HepG2 (cell line): ENCODE measurements at regions not wholly inside any gene's neighbourhood (a gene's known extent, or its start where the extent isn't known, plus 50 kb on each side); places are given as distances from the start of the nearest gene placed in this dataset.

Source experiments
- ATAC-seq: fragments of 200-7000 bp; cut with Tn5 transposase; 3 replicates; pipeline ENCODE4 v1.9.1; 2020; ENCODE audit warnings: mild to moderate bottlenecking, moderate library complexity
- BruUV-seq: library from RNA; stranded (reverse); fragments of 400-500 nt; replicated peaks from 2 replicates; lab custom pipeline; 2021; lab: Mats Ljungman, UMichigan
- CTCF ChIA-PET: fragments of 300-600 bp; formaldehyde crosslinking; extraction: SDS; loops from one replicate; lab custom pipeline; 2021; ENCODE audit warnings: low total read pairs, inconsistent platforms, low intra/inter-chr PET ratio; lab: Yijun Ruan, JAX
- POLR2A ChIA-PET: fragments of 350-600 bp; sonication (Branson Sonifier 250); formaldehyde crosslinking; loops from one replicate; lab custom pipeline; 2020; ENCODE audit warnings: antibody characterized with exemption, inconsistent platforms; lab: Yijun Ruan, JAX
- DNase-seq: peaks from one replicate; pipeline ENCODE4 v3.0.0-alpha.2; 2015; ENCODE audit warnings: low spot score
- FAIRE-seq: peaks from 3 replicates; lab custom pipeline; 2011; peaks lifted over from hg19 to GRCh38; lab: Jason Lieb, UNC
- H2AFZ ChIP-seq: one replicate; pipeline ENCODE4 v1.6.1; 2011; ENCODE audit warnings: low read length, inconsistent platforms
- H3K27ac ChIP-seq: fragments of 300-600 bp; 3 replicates; pipeline ENCODE4 v1.8.0; 2011; ENCODE audit warnings: mixed run types, mild to moderate bottlenecking, mixed read lengths, low read length, inconsistent platforms; ENCODE audit not compliant: insufficient read depth; ENCODE audit errors: extremely low read length
- H3K27me3 ChIP-seq, 2 experiments: fragments of 200-600 bp in 1 of 2; 2 replicates in 1 of 2; 3 replicates in 1 of 2; pipeline versions ENCODE4 v1.6.0 to v1.8.0; 2011; ENCODE audit warnings: low read length in 2 of 2, mild to moderate bottlenecking in 2 of 2, moderate library complexity in 2 of 2, inconsistent platforms in 1 of 2; ENCODE audit not compliant: insufficient read depth in 2 of 2, control insufficient read depth in 1 of 2
- H3K36me3 ChIP-seq, 2 experiments: fragments of 200-600 bp in 1 of 2; replicated peaks in 1 of 2; 2 replicates in 1 of 2; 3 replicates in 1 of 2; pipeline versions ENCODE4 v1.5.1 to v1.8.0; 2011; ENCODE audit warnings: low read length in 2 of 2, inconsistent platforms in 1 of 2; ENCODE audit not compliant: insufficient read depth in 2 of 2, control insufficient read depth in 1 of 2
- H3K4me1 ChIP-seq: 2 replicates; pipeline ENCODE4 v1.5.1; 2012; ENCODE audit warnings: low read length, inconsistent platforms; ENCODE audit not compliant: insufficient read depth
- H3K4me2 ChIP-seq: 2 replicates; pipeline ENCODE4 v1.6.0; 2011; ENCODE audit warnings: low read depth, low read length, inconsistent platforms
- H3K4me3 ChIP-seq, 3 experiments: fragments of 200-600 bp in 1 of 3; sonication (generic), shearing (Covaris generic) in 1 of 3; replicated peaks in 1 of 3; 2 replicates each; pipeline ENCODE4 v1.5.1; 2011 to 2016; ENCODE audit warnings: low read length in 3 of 3, inconsistent platforms in 2 of 3, low read depth in 2 of 3, mild to moderate bottlenecking in 2 of 3, control low read depth in 1 of 3, mixed read lengths in 1 of 3; ENCODE audit not compliant: insufficient read depth in 1 of 3
- H3K79me2 ChIP-seq: one replicate; pipeline ENCODE4 v1.6.1; 2011; ENCODE audit warnings: low read length, inconsistent platforms; ENCODE audit not compliant: insufficient read depth
- H3K9ac ChIP-seq: 2 replicates; pipeline ENCODE4 v1.6.0; 2011; ENCODE audit warnings: mild to moderate bottlenecking, low read depth, low read length, inconsistent platforms; ENCODE audit not compliant: insufficient read depth
- H3K9me3 ChIP-seq: 2 replicates; pipeline ENCODE4 v1.5.1; 2012; ENCODE audit warnings: mild to moderate bottlenecking, low read length
- H4K20me1 ChIP-seq: 2 replicates; pipeline ENCODE4 v1.6.0; 2011; ENCODE audit warnings: inconsistent platforms, mild to moderate bottlenecking, low read length, moderate library complexity; ENCODE audit not compliant: insufficient read depth
- ARNTL ChIP-seq: sonication (generic); formaldehyde crosslinking; IDR thresholded peaks from 2 replicates; pipeline ENCODE4 v1.4.0; 2020; ENCODE audit warnings: mild to moderate bottlenecking, missing genetic modification reagents
- CBX2 ChIP-seq, 2 experiments: fragments of 200-600 bp in 1 of 2; sonication (generic); formaldehyde crosslinking in 1 of 2; IDR thresholded peaks; 2 replicates each; pipeline versions ENCODE4 v1.7.0 to v1.8.1; 2018 to 2022; ENCODE audit warnings: low read depth in 2 of 2, low read length in 1 of 2, mild to moderate bottlenecking in 1 of 2, missing genetic modification reagents in 1 of 2
- GPN1 ChIP-seq: sonication (generic); formaldehyde crosslinking; IDR thresholded peaks from 2 replicates; pipeline ENCODE4 v1.5.1; 2020; ENCODE audit warnings: missing genetic modification reagents, borderline replicate concordance
- GTF2F1 ChIP-seq: fragments of 150-350 bp; IDR thresholded peaks from 2 replicates; pipeline ENCODE4 v1.6.1; 2014; ENCODE audit warnings: low read length
- MAFG ChIP-seq: sonication (generic); formaldehyde crosslinking; IDR thresholded peaks from 2 replicates; pipeline ENCODE4 v1.5.1; 2020; ENCODE audit warnings: mild to moderate bottlenecking, missing genetic modification reagents
- NR2F1 ChIP-seq, 2 experiments: fragments of 450-650 bp in 1 of 2; formaldehyde crosslinking in 1 of 2; IDR thresholded peaks; 2 replicates each; pipeline versions ENCODE4 v1.5.0 to v1.6.1; 2016 to 2020; ENCODE audit warnings: mild to moderate bottlenecking in 1 of 2, missing compliant biosample characterization in 1 of 2, missing genetic modification reagents in 1 of 2, moderate library complexity in 1 of 2
- RBM22 ChIP-seq: fragments of 200-400 bp; formaldehyde crosslinking; optimal IDR thresholded peaks from 2 replicates; pipeline ENCODE3; 2017; ENCODE audit warnings: mild to moderate bottlenecking, low read length, moderate library complexity
- SRF ChIP-seq: IDR thresholded peaks from 2 replicates; pipeline ENCODE4 v1.6.1; 2011; ENCODE audit warnings: mild to moderate bottlenecking, low read depth, low read length, moderate library complexity
- ZGPAT ChIP-seq: IDR thresholded peaks from 2 replicates; pipeline ENCODE4 v1.6.1; 2016; ENCODE audit warnings: mild to moderate bottlenecking
- ZNF180 ChIP-seq: sonication (generic); formaldehyde crosslinking; IDR thresholded peaks from 2 replicates; pipeline ENCODE4 v1.4.0; 2020; ENCODE audit warnings: low read depth, missing genetic modification reagents, borderline replicate concordance
- ZNF407 ChIP-seq: sonication (generic); formaldehyde crosslinking; IDR thresholded peaks from one replicate; pipeline ENCODE4 v1.5.1; 2020; ENCODE audit warnings: mild to moderate bottlenecking, missing genetic modification reagents; ENCODE audit errors: not compliant biosample characterization
- ZNF530 ChIP-seq: sonication (generic); formaldehyde crosslinking; IDR thresholded peaks from 2 replicates; pipeline ENCODE4 v1.5.0; 2020; ENCODE audit warnings: low read depth, mild to moderate bottlenecking, missing genetic modification reagents
- WGBS: methylation state at CpG from one replicate; pipeline ENCODE4 v1.1.6; 2017; ENCODE audit warnings: low lambda C conversion rate; 5-methylcytosine and 5-hydroxymethylcytosine counted together
- in situ Hi-C: cut with HindIII; loops from 2 replicates; pipeline ENCODE4 v1.10.0; 2017; ENCODE audit warnings: low pct_unique_long_range_greater_than_20kb; ENCODE audit not compliant: extremely low pct_ligation_motif_present
- intact Hi-C: fragments of 100-400 bp; cut with micrococcal nuclease; formaldehyde crosslinking; loops from one replicate; pipeline ENCODE4 v1.10.0; 2022; ENCODE audit not compliant: unreplicated experiment

GRCh38 chr6:33868141-33868540 is 64.3 kb upstream of the MLN start (continued):
- no peak for TF ChIP-seq GTF2F1

- no peaks in the 10 kb centered on the region for H3K9me3 ChIP-seq
- no peak overlapping the region for H2AFZ ChIP-seq
- H3K36me3 ChIP-seq: no peaks in the 10 kb centered on the region
- FAIRE-seq (no peak), DNase-seq (no peak), ATAC-seq (no peak)
- no peak overlapping the region for H3K9ac ChIP-seq
- no peaks in the 10 kb centered on the region for H3K4me1 ChIP-seq
- intact Hi-C loops (no loop called here), in situ Hi-C loops (no loop called here)
- no peaks in the 10 kb centered on the region for H4K20me1 ChIP-seq
- no peak overlapping the region for H3K27ac ChIP-seq
- ChIA-PET CTCF (no interaction called here), POLR2A (no interaction called here)
- WGBS: 36% methylated on average over 4 of the region's 4 CpGs
- H3K4me3 ChIP-seq: no peak overlapping the region
- H3K27me3 ChIP-seq: peaks cover 4 to 38% of the 10 kb centered on the region in 2 experiments; a peak in 4 of 5 replicates
- no peaks in the 10 kb centered on the region for H3K79me2 ChIP-seq
- H3K4me2 ChIP-seq: no peak overlapping the region
- BruUV-seq: no TSS peak
- no peak for TF ChIP-seq ZGPAT (CRISPR knock-in tag)
- no peak for TF ChIP-seq MAFG (CRISPR knock-in tag)
- TF ChIP-seq ZNF407: no peak
- TF ChIP-seq CBX2 (IDR thresholded peaks at IDR 0.05; ENCODE audit: low read depth, low read length): no peak
- TF ChIP-seq CBX2 (CRISPR knock-in tag; IDR thresholded peaks at IDR 0.05; ENCODE audit: low read depth): no peak
- TF ChIP-seq ARNTL (CRISPR knock-in tag): no peak
- no peak for TF ChIP-seq ZNF180 (CRISPR knock-in tag)
- no peak for TF ChIP-seq SRF
- no peak for TF ChIP-seq NR2F1 (CRISPR knock-in tag; IDR thresholded peaks at IDR 0.05)
- no peak for TF ChIP-seq GPN1
- no peak for TF ChIP-seq RBM22
- no peak for TF ChIP-seq ZNF530 (CRISPR knock-in tag)
These were observed 61.8 kb upstream of the MLN start for GRCh38 chr6:33865478-33866077.
